Cerebellar nuclear complex (tissue), 1 donor: ENCODE measurements at regions not wholly inside any gene's neighbourhood (a gene's known extent, or its start where the extent isn't known, plus 50 kb on each side); places are given as distances from the start of the nearest gene placed in this dataset.

Experiments used
- DNase-seq, 2 experiments: peaks; one replicate each; lab custom pipeline; 2025; lab: John Stamatoyannopoulos, UW

- DNase-seq = no peak
Measured at GRCh38 chr20:62580733-62581132, 61.6 kb upstream of the SLCO4A1 start.

DNA sequence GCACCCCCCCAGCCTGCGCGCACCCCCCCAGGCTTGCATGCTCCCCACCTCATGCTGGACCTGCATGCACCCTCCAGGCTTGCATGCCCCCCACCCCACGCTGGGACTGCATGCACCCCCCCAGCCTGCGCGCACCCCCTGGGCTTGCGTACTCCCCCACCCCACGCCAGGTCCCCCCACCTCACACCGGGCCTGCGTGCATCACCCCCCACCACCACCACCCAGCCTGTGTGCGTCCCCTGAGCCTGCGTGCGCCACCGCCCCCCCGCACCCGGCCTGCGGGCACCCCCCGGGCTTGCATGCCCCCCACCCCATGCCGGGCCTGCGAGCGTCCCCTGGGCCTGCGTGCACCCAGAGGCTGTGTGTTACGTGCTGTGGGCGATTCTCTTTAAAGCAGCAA is 61.0 kb upstream of the SLCO4A1 start:
- no peak for DNase-seq

DNA sequence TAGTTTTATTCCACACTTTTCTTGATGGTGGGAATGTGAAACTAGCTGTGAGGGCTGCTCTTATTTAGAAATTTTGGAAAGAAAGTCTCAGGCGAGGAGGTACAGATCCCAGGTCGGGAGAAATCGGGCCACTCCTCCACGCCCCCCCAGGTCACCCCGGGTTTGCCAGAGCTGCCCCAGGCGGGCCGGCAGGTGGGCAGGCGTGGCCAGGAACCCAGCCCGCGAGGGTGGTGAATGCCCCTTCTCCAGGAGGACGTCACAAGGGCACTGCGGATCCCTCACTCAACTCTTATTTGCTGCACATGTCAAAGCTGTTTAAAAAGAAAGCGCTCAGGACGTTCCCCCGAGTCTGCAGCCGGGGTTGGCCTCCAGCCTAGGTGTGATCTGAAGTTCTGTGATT is 60.5 kb upstream of the SLCO4A1 start:
- no peak for DNase-seq

DNA sequence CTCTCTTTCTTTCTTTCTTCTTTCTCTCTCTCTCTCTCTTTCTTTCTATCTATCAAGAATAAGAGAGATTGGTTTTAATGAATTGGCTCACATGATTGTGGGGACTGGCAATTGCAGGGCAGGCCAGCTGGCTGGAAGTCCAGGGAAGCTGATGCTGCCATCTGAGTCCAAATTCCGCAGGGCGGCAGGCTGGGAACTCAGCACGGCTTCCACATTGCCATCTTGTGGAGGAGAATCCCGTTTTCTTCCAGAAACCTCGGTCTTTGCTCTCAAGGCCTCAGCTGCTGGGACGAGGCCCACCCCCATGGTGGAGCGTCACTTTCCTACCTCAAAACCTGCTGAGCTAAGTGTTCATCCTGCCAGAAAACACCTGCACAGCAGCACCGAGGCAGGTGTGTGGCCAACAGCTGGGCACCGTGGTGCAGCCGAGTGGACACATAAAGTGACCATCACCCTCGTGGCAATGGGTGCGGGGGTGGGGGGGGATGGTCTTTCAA is 58.8 kb upstream of the SLCO4A1 start:
- peak in 1 of 2 experiments; percentile 61 for DNase-seq

GRCh38 chr20:62584671-62585460 is 57.4 kb upstream of the SLCO4A1 start:
- DNase-seq = no peak

DNA sequence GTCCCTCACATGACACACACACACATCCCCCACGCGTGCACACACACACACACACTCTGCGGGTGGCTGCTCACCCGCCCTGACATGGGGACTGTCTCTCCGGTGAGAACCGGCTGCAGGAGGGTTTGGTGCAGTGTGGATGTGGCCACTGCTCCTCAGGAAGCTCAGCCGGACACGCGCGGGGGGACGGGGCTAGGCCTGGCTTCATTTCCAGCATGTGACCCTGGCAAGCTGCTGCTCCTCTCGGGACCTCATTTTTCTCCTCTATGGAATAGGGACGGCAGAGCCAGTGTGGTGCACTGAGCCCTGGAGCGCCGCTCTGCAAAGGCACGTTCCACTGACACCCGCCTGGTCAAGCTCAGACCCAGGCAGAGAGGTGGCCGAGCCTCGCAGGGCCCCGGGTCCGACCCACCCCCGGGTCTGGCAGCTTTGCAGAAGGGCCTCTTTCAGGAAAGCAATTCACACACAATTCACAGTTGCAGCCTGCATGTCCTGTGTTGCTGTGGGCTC is 56.8 kb upstream of the SLCO4A1 start:
- DNase-seq = no peak

- DNase-seq = no peak
Measured at GRCh38 chr20:62586799-62587198, 55.5 kb upstream of the SLCO4A1 start.

DNA sequence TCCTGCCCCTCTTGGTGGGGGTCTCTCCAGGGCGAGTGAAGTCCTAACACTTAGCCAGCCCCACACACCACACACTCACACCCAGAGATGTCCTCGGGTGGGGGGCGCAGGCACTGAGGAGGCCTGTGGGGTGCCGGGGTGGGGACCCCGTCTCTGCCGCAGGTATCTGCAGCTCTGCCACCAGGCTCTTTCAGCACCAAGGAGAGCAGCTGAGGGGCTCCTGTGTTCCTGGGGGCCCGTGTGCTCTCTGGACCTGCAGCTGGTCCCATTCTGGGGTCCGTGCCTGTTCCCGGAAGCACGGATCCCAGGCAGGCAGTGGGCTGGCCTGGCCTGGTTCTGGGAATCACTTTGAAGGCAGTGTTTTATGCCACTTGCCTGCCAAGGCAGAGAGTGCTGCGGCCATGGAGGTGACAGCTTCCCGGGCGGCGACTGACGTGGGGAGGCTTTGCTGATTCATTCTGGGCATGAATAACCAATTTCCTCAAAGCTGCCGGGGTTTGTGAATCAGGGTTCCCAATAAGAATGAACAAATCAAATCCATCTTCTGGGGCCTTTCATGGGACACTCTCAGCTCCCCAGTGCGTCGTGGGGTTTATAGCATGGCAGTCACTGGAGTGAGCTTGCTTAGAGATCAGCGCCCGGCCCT is 54.4 kb upstream of the SLCO4A1 start:
- DNase-seq = no peak

DNA sequence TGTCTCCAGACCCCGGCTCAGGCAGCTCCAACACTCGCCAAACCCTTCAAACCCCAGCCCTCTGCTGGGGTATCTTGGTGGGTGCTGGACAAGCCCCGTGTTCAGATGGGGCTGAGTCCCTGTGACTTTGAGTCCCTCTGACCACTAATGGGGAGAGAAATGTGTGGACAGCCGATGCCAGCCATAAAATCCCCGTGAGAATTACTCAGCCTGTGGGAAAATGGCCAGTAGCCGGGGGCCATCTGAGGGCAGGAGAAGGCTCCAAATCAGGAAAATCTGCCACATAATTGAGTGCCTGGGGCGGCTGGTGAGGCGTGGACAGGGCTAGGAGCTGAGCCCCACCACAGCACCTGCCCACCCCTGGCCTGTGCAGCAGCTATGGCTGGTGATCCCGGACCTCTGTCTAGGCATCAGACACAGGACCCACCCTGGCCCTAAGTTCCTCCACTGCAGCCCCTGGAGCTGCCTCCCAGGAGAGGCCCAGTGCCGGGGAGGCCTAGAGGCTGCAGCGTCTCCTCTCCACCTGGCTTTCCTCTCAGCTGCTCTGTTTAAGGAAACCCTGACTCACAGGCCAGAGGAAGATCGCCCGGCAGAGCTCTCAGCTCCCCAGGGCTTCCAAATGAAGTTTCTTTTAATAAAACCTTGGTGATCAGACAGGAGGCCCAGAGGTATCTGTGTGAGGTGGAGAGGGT is 53.7 kb upstream of the SLCO4A1 start:
- no peak for DNase-seq

DNA sequence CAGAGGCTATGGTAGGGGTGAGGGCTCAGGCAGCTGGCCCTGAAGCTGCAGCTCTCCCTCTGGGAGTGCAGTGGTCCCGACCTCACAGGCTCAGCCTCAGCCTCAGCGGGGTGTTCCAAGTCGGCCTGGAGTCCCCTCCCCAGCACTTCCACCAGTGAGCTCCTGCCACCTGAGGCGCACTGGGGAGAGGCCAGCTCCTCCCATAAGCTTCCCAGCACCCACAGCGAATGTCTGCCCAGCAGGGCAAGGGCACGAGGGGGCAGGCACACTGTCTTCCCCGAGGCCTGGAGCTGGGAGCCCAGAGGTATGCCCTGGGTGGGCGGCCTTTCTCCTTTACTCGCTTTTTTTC is 53.2 kb upstream of the SLCO4A1 start:
- no peak for DNase-seq

DNA sequence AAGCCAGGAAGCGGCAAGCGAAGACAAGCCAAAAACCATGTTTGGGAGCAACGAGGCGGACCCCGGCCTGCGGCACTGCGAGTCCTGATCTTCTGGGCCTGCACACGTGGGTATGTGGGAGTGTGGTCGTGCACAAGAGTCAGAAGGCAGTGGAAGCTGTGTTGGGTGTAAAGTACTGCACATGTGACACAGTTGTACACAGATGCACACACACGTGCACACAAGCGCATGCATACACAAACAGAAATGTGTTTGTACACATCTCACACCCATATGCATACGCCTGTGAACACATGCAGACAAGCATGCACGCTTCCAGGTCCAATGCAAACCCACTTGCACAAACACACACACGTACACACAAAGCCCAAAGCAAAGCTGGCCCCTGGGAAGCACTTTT is 52.6 kb upstream of the SLCO4A1 start:
- no peak for DNase-seq

GRCh38 chr20:62590309-62591121 is 51.8 kb upstream of the SLCO4A1 start:
- DNase-seq = no peak

GRCh38 chr20:62591122-62591468 is 51.2 kb upstream of the SLCO4A1 start:
- no peak for DNase-seq

DNA sequence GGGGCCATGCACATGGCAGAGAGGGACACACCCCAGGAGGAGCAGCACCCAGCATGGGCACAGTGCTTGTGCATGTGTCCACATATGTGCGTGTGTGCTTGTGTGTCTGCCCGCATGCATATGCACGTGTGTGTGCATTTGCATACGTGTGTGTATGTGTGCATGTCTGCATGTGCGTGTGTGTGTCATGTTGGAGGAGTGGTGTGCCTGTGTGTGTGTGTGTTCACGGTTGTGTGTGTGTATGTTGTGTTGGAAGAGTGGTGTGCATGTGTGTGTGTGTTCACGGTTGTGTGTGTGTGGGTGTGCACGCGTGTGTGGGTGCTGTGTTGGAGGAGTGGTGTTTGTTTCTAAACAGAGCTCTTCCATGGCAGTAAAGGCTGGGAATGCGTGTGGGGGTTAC is 50.7 kb upstream of the SLCO4A1 start:
- no peak for DNase-seq
